Omental fat pad (tissue), 3 donors: ENCODE measurements at regions not wholly inside any gene's neighbourhood (a gene's known extent, or its start where the extent isn't known, plus 50 kb on each side); places are given as distances from the start of the nearest gene placed in this dataset.

Experiments used
- ATAC-seq: fragments of 150-250 bp; one replicate; pipeline ENCODE4 v1.9.1; 2016; ENCODE audit warnings: mild to moderate bottlenecking, moderate library complexity; ENCODE audit not compliant: low FRiP score
- DNase-seq: peaks from one replicate; pipeline ENCODE4 v3.0.0-alpha.2; 2019; ENCODE audit warnings: low spot score
- TF ChIP-seq, protein P1 (sequence below), 3 donors: fragments of 450-650 bp; IDR thresholded peaks; one replicate each; pipeline ENCODE4 v1.5.1; 2016 to 2017; ENCODE audit warnings: antibody characterized with exemption in 3 of 3, mild to moderate bottlenecking in 3 of 3, moderate library complexity in 2 of 3

DNA sequence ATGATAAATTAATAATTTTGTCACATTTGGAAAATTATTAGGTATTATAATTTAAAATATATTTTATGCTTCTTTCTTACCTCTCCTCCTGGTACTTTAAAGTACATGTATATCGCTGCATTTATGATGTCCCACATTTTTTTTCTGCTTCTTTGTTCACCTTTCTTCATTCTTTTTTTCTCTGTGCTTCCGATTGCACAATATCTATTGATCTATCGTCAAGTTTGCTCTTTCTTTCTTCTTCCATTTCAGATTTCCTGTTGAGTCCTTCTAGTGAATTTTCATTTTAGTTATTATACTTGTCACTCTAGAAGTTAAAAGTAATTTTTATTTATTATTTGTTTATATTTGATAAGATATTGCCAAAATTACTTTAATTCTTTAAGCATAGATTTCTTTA, 441.0 kb upstream of the HS3ST5 start:
- TF ChIP-seq, protein P1, sequence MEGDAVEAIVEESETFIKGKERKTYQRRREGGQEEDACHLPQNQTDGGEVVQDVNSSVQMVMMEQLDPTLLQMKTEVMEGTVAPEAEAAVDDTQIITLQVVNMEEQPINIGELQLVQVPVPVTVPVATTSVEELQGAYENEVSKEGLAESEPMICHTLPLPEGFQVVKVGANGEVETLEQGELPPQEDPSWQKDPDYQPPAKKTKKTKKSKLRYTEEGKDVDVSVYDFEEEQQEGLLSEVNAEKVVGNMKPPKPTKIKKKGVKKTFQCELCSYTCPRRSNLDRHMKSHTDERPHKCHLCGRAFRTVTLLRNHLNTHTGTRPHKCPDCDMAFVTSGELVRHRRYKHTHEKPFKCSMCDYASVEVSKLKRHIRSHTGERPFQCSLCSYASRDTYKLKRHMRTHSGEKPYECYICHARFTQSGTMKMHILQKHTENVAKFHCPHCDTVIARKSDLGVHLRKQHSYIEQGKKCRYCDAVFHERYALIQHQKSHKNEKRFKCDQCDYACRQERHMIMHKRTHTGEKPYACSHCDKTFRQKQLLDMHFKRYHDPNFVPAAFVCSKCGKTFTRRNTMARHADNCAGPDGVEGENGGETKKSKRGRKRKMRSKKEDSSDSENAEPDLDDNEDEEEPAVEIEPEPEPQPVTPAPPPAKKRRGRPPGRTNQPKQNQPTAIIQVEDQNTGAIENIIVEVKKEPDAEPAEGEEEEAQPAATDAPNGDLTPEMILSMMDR (IDR thresholded peaks at IDR 0.05) = no peak
- ATAC-seq = no peak
- no peak for DNase-seq

DNA sequence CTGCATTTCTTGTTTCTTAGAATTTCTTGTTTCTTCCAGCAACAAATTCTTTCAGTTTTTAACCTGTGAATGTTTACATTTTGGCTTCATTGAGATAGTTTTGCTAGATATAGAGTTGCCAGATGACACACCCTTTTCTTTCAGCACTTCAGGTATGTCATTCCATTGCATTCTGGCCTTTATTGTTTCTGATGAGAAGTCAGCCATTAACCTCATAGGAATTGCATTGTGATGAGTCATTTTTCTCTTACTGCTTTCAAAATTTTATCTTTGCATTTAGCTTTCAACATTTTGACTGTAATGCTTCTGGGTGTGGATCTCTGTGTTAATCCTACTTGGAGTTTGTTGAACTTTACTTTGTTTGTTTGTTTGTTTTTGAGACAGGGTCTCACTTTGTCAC, 440.3 kb upstream of the HS3ST5 start:
- ATAC-seq (no peak), DNase-seq (no peak)
- TF ChIP-seq, protein P1 (IDR thresholded peaks at IDR 0.05) = no peak

DNA sequence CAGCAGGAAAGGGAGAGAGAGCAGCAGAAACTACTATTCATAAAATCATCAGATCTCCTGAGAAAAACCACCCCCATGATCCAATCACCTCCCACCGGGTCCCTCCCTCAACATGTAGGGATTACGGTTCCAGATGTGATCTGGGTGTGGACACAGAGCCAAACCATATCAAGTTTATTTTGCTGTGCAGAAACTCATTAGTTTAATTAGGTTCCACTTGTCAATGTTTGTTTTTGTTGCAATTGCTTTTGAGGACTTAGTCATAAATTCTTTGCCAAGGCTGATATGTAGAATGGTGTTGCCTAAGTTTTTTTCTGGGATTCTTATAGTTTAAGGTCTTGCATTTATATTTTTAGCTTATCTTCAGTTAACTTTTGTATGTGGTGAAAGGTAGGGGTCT, 422.0 kb upstream of the HS3ST5 start:
- DNase-seq (no peak), ATAC-seq (no peak)
- TF ChIP-seq, protein P1 (IDR thresholded peaks at IDR 0.05) = no peak

DNA sequence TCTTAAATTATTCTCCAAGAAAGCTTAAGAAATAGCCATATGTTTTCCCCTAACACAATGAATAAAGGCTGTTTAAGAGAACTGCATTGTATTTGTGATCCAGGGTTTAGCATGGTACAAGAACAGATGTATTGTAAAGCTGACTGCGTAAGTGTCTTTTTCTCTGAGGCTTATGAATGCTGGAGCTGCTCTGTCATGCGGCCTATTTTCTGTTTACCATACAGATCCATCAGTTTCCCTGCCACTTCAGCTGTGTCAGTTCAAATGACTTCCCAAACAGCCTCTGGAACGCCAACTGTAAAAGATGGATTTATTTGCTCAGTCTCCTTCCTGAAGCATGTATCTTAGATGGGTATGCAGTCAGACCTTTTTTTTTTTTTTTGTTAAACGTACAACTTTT, 419.3 kb upstream of the HS3ST5 start:
- TF ChIP-seq, protein P1 (IDR thresholded peaks at IDR 0.05) = no peak
- no peak for DNase-seq
- no peak for ATAC-seq

DNA sequence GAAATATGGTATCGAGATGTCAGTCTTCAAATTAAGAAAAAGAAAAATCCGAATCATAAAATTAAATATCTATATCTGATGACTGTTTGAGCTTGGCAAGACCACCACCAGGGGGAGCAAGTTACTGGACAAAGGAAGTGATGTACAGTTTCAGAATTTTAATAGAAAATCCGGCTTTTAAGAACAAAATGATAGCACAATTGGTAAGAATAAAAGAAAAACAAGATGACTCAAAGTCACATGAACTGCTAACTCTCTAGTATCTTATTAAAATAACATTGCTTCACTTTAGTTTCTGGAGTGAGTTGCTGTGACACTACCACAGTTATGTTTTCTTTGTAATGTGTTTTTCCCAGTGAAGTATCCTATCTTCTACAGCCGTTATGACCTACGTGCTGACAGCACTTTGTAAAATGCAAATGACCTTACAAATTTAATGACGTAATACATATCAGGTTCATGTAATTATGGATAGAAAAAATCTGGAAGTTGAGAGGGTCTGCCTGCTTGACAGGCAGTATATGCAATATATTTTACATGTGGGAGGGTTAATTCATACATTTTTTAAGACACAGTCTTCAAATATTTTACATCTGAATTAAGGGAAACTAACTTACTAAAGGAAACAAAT, 405.3 kb upstream of the HS3ST5 start:
- ATAC-seq = no peak
- TF ChIP-seq, protein P1 (IDR thresholded peaks at IDR 0.05) = no peak
- DNase-seq = peak; percentile 56

DNA sequence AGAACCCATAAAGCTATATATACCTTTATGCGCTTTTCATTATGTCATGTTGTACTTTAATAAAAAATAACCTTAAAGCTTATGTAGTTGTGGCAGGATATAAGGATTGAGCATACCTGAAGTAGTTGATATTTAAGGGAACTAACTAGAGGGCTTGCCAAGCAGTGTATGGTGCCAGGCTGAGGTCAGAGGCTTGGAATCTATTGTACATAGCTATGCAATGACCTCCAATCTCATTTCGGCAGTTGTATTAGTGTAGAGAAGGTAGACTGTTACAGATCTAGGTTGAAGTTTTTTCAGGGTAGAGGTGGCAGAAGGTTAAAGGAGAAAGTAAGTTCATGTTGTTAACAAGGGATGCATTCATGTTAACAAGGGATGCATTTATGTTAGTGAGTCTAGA, 397.7 kb upstream of the HS3ST5 start:
- no peak for ATAC-seq
- TF ChIP-seq, protein P1 (IDR thresholded peaks at IDR 0.05) = no peak
- no peak for DNase-seq

DNA sequence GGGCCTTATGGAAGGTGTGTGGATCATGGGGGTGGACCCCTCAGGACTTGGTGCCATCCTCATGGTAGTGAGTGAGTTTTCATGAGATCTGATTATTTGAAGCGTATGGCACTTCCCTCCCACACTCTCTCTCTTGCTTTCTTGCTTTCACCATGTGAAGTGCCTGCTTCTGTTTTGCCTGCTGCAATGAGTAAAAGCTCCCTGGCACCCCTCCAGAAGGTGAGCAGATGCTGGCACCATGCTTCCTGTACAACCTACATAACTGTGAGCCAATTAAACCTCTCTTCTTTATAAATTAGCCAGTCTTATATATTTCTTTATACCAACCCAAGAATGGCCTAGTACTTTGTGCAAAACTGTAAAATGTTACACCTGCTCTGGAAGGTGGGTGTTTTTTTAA, 396.8 kb upstream of the HS3ST5 start:
- TF ChIP-seq, protein P1 (IDR thresholded peaks at IDR 0.05) = no peak
- DNase-seq (no peak), ATAC-seq (no peak)
